ENCODE measurements at regions not wholly inside any gene's neighbourhood (a gene's known extent, or its start where the extent isn't known, plus 50 kb on each side); places are given as distances from the start of the nearest gene placed in this dataset.

DNA sequence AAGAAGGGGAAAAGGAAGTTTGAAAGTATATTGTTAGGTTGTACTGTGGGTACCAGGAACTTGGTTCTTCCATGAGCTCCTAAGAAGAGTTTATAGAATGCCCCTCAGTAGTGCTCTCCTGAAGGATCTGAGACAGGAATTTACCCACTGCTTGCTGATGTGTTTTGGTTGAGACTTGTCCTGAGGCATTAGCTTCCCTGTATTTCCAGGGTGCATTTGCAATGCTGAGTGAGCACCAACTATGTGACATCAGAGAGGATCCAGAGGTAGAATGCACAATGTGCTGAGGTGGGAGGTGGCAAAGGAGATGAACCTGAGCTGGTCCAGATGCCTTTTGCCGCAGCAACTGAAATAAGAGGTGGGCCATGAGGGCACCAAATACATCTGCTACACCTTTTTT is 64.3 kb upstream of the LRRC3B start:
- peak; percentile 64 to 95 for DNase-seq

DNA sequence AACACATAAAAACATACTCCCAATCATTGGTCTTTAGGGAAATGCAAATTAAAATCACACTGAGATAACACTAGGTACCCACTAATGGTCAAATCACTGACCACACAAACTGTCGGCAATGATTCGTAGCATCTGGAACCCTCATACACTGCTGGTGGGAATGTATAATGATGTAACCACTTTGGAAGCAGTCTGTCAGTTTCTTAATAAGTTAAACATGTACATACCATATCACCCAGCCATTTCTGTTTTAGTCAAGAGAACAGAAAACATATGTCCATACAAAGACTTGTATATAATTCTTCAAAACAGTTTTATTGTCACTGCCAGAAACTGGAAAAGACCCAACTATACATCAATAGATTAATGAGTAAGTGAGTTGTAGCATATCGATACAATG is 63.3 kb upstream of the LRRC3B start:
- DNase-seq: peak; percentile 34 to 69

DNA sequence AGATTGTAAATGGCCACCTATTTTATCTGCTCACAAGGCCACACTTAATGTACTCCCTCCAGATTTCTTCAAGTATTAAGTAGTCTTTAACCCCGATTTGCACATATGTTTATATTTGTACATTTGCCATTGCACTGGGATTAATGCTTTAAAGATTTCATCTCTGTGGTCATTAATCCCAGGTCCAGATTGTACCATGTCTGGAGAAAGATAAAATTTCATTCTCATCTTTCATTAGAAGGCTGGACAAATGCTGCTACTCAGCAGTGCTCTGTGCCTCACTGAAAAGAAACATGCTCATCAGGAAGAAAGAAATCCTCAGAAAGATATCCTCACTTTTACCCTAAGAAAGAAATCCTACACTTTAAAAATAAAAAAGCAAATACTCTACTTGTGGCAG is 62.5 kb upstream of the LRRC3B start:
- DNase-seq: peak; percentile 56 to 96

DNA sequence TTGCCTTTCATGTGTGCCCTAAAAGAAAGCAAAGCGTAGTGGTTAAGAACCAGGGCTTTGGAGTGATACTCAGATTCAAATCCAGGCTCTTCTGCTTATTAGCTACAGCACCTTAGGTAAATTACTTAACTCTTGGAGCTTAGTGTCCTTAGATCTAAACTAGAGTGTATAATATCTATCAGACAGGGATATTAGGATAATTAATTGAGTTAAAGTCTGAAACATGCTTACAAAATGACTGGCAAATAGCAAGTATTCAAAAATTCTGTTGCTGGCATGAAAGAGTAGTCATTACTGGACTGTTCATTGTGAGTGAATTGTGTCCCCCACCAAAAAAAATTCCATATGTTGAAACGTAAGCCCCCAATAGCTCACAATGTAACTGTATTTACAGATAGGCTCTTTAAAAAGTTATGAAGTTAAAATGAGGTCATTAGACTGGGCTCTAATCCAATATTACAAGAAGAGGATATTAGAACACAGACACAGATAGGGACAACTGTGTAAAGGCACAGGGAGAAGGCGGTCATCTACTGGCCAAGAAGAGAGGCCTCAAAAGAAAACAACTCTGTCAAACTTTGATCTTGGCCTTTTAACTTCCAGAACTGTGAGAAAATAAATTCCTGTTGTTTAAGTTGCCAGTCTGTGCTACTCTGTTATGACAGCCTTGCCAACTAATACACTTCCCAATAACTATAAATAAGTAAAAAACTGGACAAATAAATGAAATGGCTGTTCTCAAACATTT is 60.4 kb upstream of the LRRC3B start:
- no peak for DNase-seq
